ENCODE measurements at regions not wholly inside any gene's neighbourhood (a gene's known extent, or its start where the extent isn't known, plus 50 kb on each side); places are given as distances from the start of the nearest gene placed in this dataset.

DNA sequence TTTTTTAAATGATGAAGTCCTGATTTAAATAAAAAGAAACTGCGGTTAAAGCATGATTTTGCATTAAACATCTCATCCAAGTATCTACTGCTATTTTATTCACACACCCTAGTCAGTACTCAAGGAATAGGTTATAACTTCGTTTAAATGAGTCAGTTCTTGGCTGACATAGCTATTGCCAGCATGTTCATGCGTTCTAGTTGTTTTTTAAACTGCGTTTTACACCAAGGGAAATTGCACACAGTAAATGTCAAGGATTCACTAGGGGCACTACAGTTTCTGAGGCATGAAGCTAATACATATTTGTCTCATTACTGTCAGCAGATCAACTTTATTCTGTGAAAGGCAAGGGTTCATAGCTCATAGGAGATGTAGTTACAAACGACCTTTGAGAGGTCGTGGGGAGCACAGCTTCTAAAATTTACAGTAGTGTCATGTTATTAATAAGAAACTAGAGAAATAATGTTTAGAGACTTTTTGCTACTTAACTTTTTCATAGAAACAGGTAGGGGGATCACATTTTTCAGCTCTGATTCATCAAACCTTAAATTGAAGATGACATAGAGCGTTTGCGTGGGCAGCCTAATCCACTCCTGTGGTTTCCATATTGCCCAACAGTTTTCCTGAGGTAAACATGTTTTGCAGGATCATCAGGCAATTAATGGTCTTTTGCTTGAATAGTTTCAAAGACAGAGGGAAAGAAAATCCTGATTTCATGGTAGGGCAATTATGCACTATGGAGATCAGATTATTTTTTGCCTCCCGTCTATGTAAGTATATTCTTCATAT is 2222.7 kb upstream of the WWC1 start:
- peak; percentile 32 for TF ChIP-seq POLR2AphosphoS5 (IDR thresholded peaks at IDR 0.05)
- TF ChIP-seq, protein P1, sequence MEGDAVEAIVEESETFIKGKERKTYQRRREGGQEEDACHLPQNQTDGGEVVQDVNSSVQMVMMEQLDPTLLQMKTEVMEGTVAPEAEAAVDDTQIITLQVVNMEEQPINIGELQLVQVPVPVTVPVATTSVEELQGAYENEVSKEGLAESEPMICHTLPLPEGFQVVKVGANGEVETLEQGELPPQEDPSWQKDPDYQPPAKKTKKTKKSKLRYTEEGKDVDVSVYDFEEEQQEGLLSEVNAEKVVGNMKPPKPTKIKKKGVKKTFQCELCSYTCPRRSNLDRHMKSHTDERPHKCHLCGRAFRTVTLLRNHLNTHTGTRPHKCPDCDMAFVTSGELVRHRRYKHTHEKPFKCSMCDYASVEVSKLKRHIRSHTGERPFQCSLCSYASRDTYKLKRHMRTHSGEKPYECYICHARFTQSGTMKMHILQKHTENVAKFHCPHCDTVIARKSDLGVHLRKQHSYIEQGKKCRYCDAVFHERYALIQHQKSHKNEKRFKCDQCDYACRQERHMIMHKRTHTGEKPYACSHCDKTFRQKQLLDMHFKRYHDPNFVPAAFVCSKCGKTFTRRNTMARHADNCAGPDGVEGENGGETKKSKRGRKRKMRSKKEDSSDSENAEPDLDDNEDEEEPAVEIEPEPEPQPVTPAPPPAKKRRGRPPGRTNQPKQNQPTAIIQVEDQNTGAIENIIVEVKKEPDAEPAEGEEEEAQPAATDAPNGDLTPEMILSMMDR (IDR thresholded peaks at IDR 0.05; ENCODE audit: poor library complexity, severe bottlenecking): peak; percentile 48
- TF ChIP-seq, protein P2, sequence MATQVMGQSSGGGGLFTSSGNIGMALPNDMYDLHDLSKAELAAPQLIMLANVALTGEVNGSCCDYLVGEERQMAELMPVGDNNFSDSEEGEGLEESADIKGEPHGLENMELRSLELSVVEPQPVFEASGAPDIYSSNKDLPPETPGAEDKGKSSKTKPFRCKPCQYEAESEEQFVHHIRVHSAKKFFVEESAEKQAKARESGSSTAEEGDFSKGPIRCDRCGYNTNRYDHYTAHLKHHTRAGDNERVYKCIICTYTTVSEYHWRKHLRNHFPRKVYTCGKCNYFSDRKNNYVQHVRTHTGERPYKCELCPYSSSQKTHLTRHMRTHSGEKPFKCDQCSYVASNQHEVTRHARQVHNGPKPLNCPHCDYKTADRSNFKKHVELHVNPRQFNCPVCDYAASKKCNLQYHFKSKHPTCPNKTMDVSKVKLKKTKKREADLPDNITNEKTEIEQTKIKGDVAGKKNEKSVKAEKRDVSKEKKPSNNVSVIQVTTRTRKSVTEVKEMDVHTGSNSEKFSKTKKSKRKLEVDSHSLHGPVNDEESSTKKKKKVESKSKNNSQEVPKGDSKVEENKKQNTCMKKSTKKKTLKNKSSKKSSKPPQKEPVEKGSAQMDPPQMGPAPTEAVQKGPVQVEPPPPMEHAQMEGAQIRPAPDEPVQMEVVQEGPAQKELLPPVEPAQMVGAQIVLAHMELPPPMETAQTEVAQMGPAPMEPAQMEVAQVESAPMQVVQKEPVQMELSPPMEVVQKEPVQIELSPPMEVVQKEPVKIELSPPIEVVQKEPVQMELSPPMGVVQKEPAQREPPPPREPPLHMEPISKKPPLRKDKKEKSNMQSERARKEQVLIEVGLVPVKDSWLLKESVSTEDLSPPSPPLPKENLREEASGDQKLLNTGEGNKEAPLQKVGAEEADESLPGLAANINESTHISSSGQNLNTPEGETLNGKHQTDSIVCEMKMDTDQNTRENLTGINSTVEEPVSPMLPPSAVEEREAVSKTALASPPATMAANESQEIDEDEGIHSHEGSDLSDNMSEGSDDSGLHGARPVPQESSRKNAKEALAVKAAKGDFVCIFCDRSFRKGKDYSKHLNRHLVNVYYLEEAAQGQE (IDR thresholded peaks at IDR 0.05; ENCODE audit: borderline replicate concordance): no peak
